GM21528 (cell line): ENCODE measurements at regions not wholly inside any gene's neighbourhood (a gene's known extent, or its start where the extent isn't known, plus 50 kb on each side); places are given as distances from the start of the nearest gene placed in this dataset.

Experiments
- ATAC-seq: cut with Tn5 transposase; IDR thresholded peaks from one replicate; pipeline ENCODE4 v1.9.1; 2021; ENCODE audit warnings: mild to moderate bottlenecking, moderate library complexity; ENCODE audit not compliant: unreplicated experiment, low FRiP score

- no peak for ATAC-seq
Measured at GRCh38 chr5:153421676-153422075, 68.8 kb upstream of the GRIA1 start.

- no peak for ATAC-seq
Measured at GRCh38 chr5:153425914-153426313, 64.6 kb upstream of the GRIA1 start.

DNA sequence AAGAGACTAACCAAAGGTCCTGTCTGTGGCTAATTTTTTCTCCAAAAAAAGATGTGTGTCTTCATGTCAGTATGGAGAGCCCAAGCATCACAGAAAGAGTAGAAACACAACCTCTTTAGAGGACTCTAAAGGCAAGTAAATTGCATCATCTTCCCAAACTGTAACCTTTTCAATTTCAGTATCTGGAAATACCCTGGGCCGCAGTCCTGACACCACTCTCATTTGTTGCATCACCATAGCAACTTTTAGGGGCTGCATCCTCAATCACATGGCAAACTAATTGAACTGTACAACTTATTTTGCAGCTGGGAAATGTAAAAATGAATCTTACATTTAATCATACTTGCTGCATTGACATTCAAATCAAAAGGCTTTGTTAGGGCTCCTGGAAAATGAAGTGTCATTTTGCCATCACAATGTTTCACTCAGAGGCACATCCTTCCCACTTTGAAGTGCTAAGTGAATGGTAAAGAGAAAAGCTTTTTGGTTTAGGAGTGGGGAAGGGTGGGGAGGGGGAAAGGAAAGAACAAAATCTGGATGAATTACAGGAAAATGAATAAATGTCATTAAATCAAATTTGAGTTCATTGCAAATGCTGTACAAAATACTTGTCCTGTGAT lies 60.6 kb upstream of the GRIA1 start:
- ATAC-seq, result no peak

GRCh38 chr5:153432583-153432982 lies 57.9 kb upstream of the GRIA1 start:
- ATAC-seq, result no peak

DNA sequence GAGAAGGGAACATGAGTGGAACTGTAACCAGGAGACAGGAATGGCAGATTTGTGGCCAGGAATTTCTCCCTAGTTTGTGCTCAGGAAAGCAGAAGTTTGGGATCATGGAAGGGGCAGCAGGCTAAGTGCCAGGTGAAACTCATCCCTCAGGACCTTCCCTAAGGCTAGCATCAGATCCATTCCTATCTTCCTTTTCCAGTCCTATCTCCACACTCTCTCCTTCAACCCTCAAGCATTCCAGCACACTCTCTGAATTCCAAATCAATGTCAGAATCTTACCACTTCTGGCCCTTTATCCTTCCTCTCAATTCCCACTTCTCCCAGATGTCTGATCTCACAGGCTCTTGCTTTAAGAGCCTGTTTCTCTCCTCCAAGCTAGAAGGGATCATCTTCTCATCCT lies 53.2 kb upstream of the GRIA1 start:
- ATAC-seq, result no peak

- no peak for ATAC-seq
Measured at GRCh38 chr5:153439130-153439529, 51.3 kb upstream of the GRIA1 start.
